ENCODE measurements at regions not wholly inside any gene's neighbourhood (a gene's known extent, or its start where the extent isn't known, plus 50 kb on each side); places are given as distances from the start of the nearest gene placed in this dataset.

GRCh38 chr5:119301210-119301609 lies 54.6 kb upstream of the TNFAIP8 start:
- Histone ChIP-seq H3K18ac (ENCODE audit: extremely low read depth, low read length) (no peak overlapping the region), H3K27ac (ENCODE audit: low read depth, low read length) (no peak overlapping the region), H3K4me1 (replicated peaks in 1 of 4; ENCODE audit: control insufficient read depth in 3 of 4, insufficient read depth in 4 of 4, low read length in 3 of 4) (no peaks in the 10 kb centered on the region), H3K9ac (replicated peaks in 1 of 4; ENCODE audit: extremely low read depth in 1 of 4, low read depth in 3 of 4, low read length in 3 of 4) (no peak overlapping the region), H3K23ac (ENCODE audit: insufficient read length) (no peak overlapping the region), H3K27me3 (replicated peaks in 1 of 4; ENCODE audit: control insufficient read depth in 3 of 4, extremely low read depth in 1 of 4, insufficient read depth in 3 of 4, low read length in 3 of 4) (peaks cover 0 to 1% (median 0%) of the 10 kb centered on the region in 4 experiments; a peak in 1 of 7 replicates), H3K4me2 (ENCODE audit: insufficient read depth in 1 of 2, low read depth in 2 of 2, low read length in 2 of 2) (no peak overlapping the region), H4K20me1 (replicated peaks in 1 of 2; ENCODE audit: control insufficient read depth in 1 of 2, insufficient read depth in 2 of 2, low read length in 2 of 2) (no peaks in the 10 kb centered on the region), H2BK5ac (ENCODE audit: low read depth, low read length) (no peak overlapping the region), H2AK5ac (ENCODE audit: low read depth, low read length) (no peak overlapping the region), H3K23me2 (ENCODE audit: low read depth, low read length) (no peaks in the 10 kb centered on the region), H3K36me3 (ENCODE audit: control insufficient read depth in 2 of 4, insufficient read depth in 4 of 4, low read length in 3 of 4) (peaks cover 0 to 2% (median 0%) of the 10 kb centered on the region in 4 experiments; a peak in 1 of 8 replicates), H3K4me3 (ENCODE audit: extremely low read depth in 1 of 4, insufficient read depth in 2 of 4, low read depth in 3 of 4, low read length in 4 of 4) (no peak overlapping the region), H4K5ac (ENCODE audit: insufficient read length, low read depth, low read length) (no peak overlapping the region), H3K56ac (replicated peaks; ENCODE audit: insufficient read length, low read depth, low read length) (no peak overlapping the region), H3K79me1 (ENCODE audit: low read depth, low read length) (no peaks in the 10 kb centered on the region), H3K9me3 (ENCODE audit: insufficient read depth in 2 of 2, low read depth in 1 of 2, low read length in 1 of 2) (peaks cover 4 to 9% of the 10 kb centered on the region in 2 experiments; a peak in 3 of 4 replicates), H2BK120ac (replicated peaks; ENCODE audit: low read depth, low read length) (no peak overlapping the region), H3K4ac (replicated peaks; ENCODE audit: insufficient read length, low read depth, low read length) (no peak overlapping the region), H3K14ac (ENCODE audit: insufficient read length) (no peak overlapping the region), H4K91ac (replicated peaks; ENCODE audit: insufficient read length, low read length) (no peak overlapping the region), H2BK20ac (ENCODE audit: low read length) (no peak overlapping the region), H3K79me2 (ENCODE audit: control insufficient read depth in 1 of 2, insufficient read depth in 2 of 2, low read length in 2 of 2) (no peaks in the 10 kb centered on the region), H2AFZ (ENCODE audit: low read length) (no peak overlapping the region), H2BK12ac (ENCODE audit: low read depth, low read length) (no peak overlapping the region), H4K8ac (ENCODE audit: extremely low read depth, insufficient read depth, low read length) (no peak overlapping the region), H2BK15ac (ENCODE audit: low read length) (no peak overlapping the region)
- no peak for FAIRE-seq
- 94% methylated on average over 2 of the region's 2 CpGs; no CpG with 5 or more reads in 1 of the 2 experiments for WGBS, 2 experiments (ENCODE audit: extremely low coverage in 1 of 2, insufficient coverage in 1 of 2, insufficient read length in 1 of 2, insufficient replicate concordance in 2 of 2, low coverage in 1 of 2, low lambda C conversion rate in 2 of 2, missing lambda C conversion rate in 1 of 2)
- no peak for TF ChIP-seq EP300 (IDR thresholded peaks at IDR 0.05; ENCODE audit: borderline replicate concordance in 1 of 2, low read depth in 2 of 2, low read length in 2 of 2)
- TF ChIP-seq SP1 (IDR thresholded peaks at IDR 0.05; ENCODE audit: low read depth, low read length): no peak
- no peak for TF ChIP-seq ATF2 (IDR thresholded peaks at IDR 0.05; ENCODE audit: low read length)
- TF ChIP-seq TAF1 (IDR thresholded peaks at IDR 0.05; ENCODE audit: low read depth, low read length): no peak
- no peak for TF ChIP-seq JUND (IDR thresholded peaks at IDR 0.05; ENCODE audit: low read length)
- no peak for TF ChIP-seq E2F6 (IDR thresholded peaks at IDR 0.05)
- TF ChIP-seq TAF7 (optimal IDR thresholded peaks at IDR 0.05; ENCODE audit: borderline replicate concordance, low read depth, low read length): no peak
- TF ChIP-seq BCL11A (IDR thresholded peaks at IDR 0.05; ENCODE audit: low read depth in 2 of 2, low read length in 2 of 2): no peak
- TF ChIP-seq CTBP2 (IDR thresholded peaks at IDR 0.05; ENCODE audit: borderline replicate concordance, insufficient read depth, insufficient read length, low read length): no peak
- TF ChIP-seq MAFK (IDR thresholded peaks at IDR 0.05; ENCODE audit: low read depth, low read length): no peak
- POLR2A ChIA-PET (ENCODE audit: partially characterized antibody): no interaction called here
- CTCF ChIA-PET (ENCODE audit: partially characterized antibody): interaction anchor here (0.9 to 1.2 kb wide), 3 partner anchors 10 to 111 kb away, joined by 3 to 4 read pairs (median 3); no protein-coding TSS in a partner anchor
- no peak for DNase-seq (ENCODE audit: low read depth in 1 of 2, low spot score in 2 of 2)
